Smooth muscle cell (in vitro differentiated cells): ENCODE measurements at regions not wholly inside any gene's neighbourhood (a gene's known extent, or its start where the extent isn't known, plus 50 kb on each side); places are given as distances from the start of the nearest gene placed in this dataset.
"Not testable (repeated sequence)": the region's sequence is repeated elsewhere in the genome, so short reads cannot be mapped to it uniquely, and the experiment has no call there.

Source experiments
- DNase-seq: peaks from one replicate; lab custom pipeline; 2025; ENCODE audit not compliant: unreplicated experiment; lab: John Stamatoyannopoulos, UW
- H2AFZ ChIP-seq: fragments of 200-600 bp; sonication (generic); 2 replicates; pipeline ENCODE4 v1.6.0; 2016; ENCODE audit warnings: antibody characterized with exemption, low read depth, mild to moderate bottlenecking
- H3F3A ChIP-seq: fragments of 200-600 bp; sonication (generic); 2 replicates; pipeline ENCODE4 v1.6.0; 2017; ENCODE audit warnings: antibody characterized with exemption, low read depth
- H3K27ac ChIP-seq: fragments of 200-600 bp; sonication (generic); 2 replicates; pipeline ENCODE4 v1.5.1; 2016; ENCODE audit warnings: low read depth, mild to moderate bottlenecking
- H3K27me3 ChIP-seq: fragments of 200-600 bp; sonication (generic); 2 replicates; pipeline ENCODE4 v1.6.1; 2016; ENCODE audit warnings: low read depth, mild to moderate bottlenecking
- H3K36me3 ChIP-seq: fragments of 200-600 bp; sonication (generic); 2 replicates; pipeline ENCODE4 v1.5.1; 2016; ENCODE audit warnings: low read depth
- H3K4me1 ChIP-seq: fragments of 200-600 bp; sonication (generic); 2 replicates; pipeline ENCODE4 v1.5.1; 2016; ENCODE audit warnings: low read depth
- H3K4me2 ChIP-seq: fragments of 200-600 bp; sonication (generic); 2 replicates; pipeline ENCODE4 v1.6.0; 2016; ENCODE audit warnings: mild to moderate bottlenecking
- H3K4me3 ChIP-seq: fragments of 200-600 bp; sonication (generic); 2 replicates; pipeline ENCODE4 v1.5.1; 2016; ENCODE audit warnings: mild to moderate bottlenecking
- H3K79me2 ChIP-seq: fragments of 200-600 bp; sonication (generic); 2 replicates; pipeline ENCODE4 v1.6.0; 2016; ENCODE audit warnings: low read depth, mild to moderate bottlenecking
- H3K9ac ChIP-seq: fragments of 200-600 bp; sonication (generic); 2 replicates; pipeline ENCODE4 v1.6.0; 2016; ENCODE audit warnings: low read depth
- H3K9me3 ChIP-seq: fragments of 200-600 bp; sonication (generic); replicated peaks from 2 replicates; pipeline ENCODE4 v1.5.1; 2016; ENCODE audit warnings: low read depth
- H4K20me1 ChIP-seq: fragments of 200-600 bp; sonication (generic); 2 replicates; pipeline ENCODE4 v1.6.0; 2016; ENCODE audit warnings: low read depth
- CTCF ChIP-seq: fragments of 200-600 bp; sonication (generic); IDR thresholded peaks from 2 replicates; pipeline ENCODE4 v1.5.1; 2017; ENCODE audit warnings: borderline replicate concordance, mild to moderate bottlenecking, antibody characterized with exemption; ENCODE audit not compliant: insufficient read depth, poor library complexity, severe bottlenecking
- WGBS: methylation state at CpG from one replicate; pipeline ENCODE4 v1.1.7; 2016; ENCODE audit warnings: low lambda C conversion rate; 5-methylcytosine and 5-hydroxymethylcytosine counted together

GRCh38 chr4:84312426-84313012 lies 186.6 kb downstream of the NKX6-1 start:
- Histone ChIP-seq H3K4me2 (no peak overlapping the region), H3K27ac (no peak overlapping the region), H4K20me1 (no peaks in the 10 kb centered on the region), H3F3A (no peaks in the 10 kb centered on the region), H2AFZ (no peak overlapping the region), H3K27me3 (no peaks in the 10 kb centered on the region), H3K4me3 (no peak overlapping the region), H3K79me2 (no peaks in the 10 kb centered on the region), H3K4me1 (no peaks in the 10 kb centered on the region), H3K36me3 (no peaks in the 10 kb centered on the region), H3K9ac (no peak overlapping the region), H3K9me3 (no peaks in the 10 kb centered on the region)
- no peak for TF ChIP-seq CTCF
- no peak for DNase-seq
- 90% methylated on average over 6 of the region's 6 CpGs for WGBS

DNA sequence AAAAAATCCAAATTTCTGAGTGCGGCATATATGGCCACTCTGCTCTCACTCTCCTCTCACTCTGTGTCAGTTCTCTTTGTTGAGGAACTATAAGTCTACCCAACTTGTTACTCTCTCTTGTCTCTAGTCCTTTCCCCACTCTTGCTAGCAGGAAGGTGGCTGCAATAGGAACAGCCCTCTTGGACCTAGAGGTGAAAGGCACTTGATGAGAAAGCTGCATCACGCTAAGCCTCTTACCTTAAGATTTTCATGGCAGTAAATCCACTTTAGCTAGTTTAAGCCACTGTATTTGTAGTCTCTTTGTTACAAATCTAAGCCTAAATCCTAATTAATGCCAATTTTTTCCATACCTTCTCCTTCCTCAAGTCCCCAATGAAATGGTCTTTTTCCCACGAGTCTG lies 189.9 kb downstream of the NKX6-1 start:
- Histone ChIP-seq H3K27me3 (no peaks in the 10 kb centered on the region), H3F3A (no peaks in the 10 kb centered on the region), H2AFZ (no peak overlapping the region), H3K27ac (no peak overlapping the region), H3K4me2 (no peak overlapping the region), H3K79me2 (no peaks in the 10 kb centered on the region), H3K9me3 (no peaks in the 10 kb centered on the region), H3K4me1 (no peaks in the 10 kb centered on the region), H3K36me3 (no peaks in the 10 kb centered on the region), H3K9ac (no peak overlapping the region), H3K4me3 (no peak overlapping the region), H4K20me1 (no peaks in the 10 kb centered on the region)
- WGBS, result 87% methylated on average over 3 of the region's 3 CpGs
- DNase-seq, result no peak
- TF ChIP-seq CTCF, result no peak

DNA sequence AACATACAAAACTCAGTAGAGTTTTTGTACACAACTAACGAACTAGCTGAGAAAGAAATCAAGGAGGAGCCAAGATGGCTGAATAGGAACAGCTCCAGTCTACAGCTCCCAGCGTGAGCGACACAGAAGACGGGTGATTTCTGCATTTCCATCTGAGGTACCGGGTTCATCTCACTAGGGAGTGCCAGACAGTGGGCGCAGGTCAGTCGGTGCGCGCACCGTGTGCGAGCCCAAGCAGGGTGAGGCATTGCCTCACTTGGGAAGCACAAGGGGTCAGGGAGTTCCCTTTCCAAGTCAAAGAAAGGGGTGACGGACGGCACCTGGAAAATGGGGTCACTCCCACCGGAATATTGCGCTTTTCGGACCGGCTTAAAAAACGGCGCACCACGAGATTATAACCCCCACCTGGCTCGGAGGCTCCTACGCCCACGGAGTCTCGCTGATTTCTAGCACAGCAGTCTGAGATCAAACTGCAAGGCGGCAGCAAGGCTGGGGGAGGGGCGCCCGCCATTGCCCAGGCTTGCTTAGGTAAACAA lies 200.3 kb downstream of the NKX6-1 start:
- H3K27me3 ChIP-seq, H3K27ac ChIP-seq, H3K9ac ChIP-seq, H3K36me3 ChIP-seq, H3K4me3 ChIP-seq, DNase-seq, H4K20me1 ChIP-seq, H3K79me2 ChIP-seq, H3F3A ChIP-seq, H3K4me1 ChIP-seq, H3K4me2 ChIP-seq, H3K9me3 ChIP-seq, H2AFZ ChIP-seq: not testable (repeated sequence)
- 78% methylated on average over 26 of the region's 27 CpGs for WGBS

- 93% methylated on average over 2 of the region's 2 CpGs for WGBS
- Histone ChIP-seq H3K27me3 (no peaks in the 10 kb centered on the region), H3K4me3 (no peak overlapping the region), H2AFZ (no peak overlapping the region), H3K4me1 (no peaks in the 10 kb centered on the region), H3K79me2 (no peaks in the 10 kb centered on the region), H3F3A (no peaks in the 10 kb centered on the region), H3K9ac (no peak overlapping the region), H3K27ac (no peak overlapping the region), H3K36me3 (no peaks in the 10 kb centered on the region), H3K9me3 (no peaks in the 10 kb centered on the region), H4K20me1 (no peaks in the 10 kb centered on the region), H3K4me2 (no peak overlapping the region)
- DNase-seq, result no peak
- TF ChIP-seq CTCF, result no peak
Observed at GRCh38 chr4:84298023-84298718, 200.9 kb downstream of the NKX6-1 start.
